ENCODE measurements at regions not wholly inside any gene's neighbourhood (a gene's known extent, or its start where the extent isn't known, plus 50 kb on each side); places are given as distances from the start of the nearest gene placed in this dataset.

GRCh38 chr20:55242853-55243252, 762.5 kb downstream of the CBLN4 start:
- no peak overlapping the region for H3K4me2 ChIP-seq (ENCODE audit: control insufficient read depth, insufficient read depth)
- H4K20me1 ChIP-seq (ENCODE audit: control insufficient read depth, insufficient read depth), result no peaks in the 10 kb centered on the region
- intact Hi-C loops (cut with micrococcal nuclease; ENCODE audit: unreplicated experiment) (no loop called here), in situ Hi-C loops (cut with MboI) (no loop called here)
- H3K27ac ChIP-seq (ENCODE audit: control insufficient read depth, insufficient read depth), result no peak overlapping the region
- no peaks in the 10 kb centered on the region for H3K27me3 ChIP-seq (replicated peaks in 1 of 2; ENCODE audit: control insufficient read depth in 2 of 2, insufficient read depth in 2 of 2, low read length in 1 of 2)
- no TSS peak for BruUV-seq (replicated peaks)
- ChIA-PET CTCF (no interaction called here), SMC1A (ENCODE audit: uncharacterized antibody, unreplicated experiment) (interaction anchor here (0.6 kb wide), 1 partner anchor 674 kb away, joined by 4 read pairs; no protein-coding TSS in a partner anchor), RAD21 (ENCODE audit: unreplicated experiment) (no interaction called here), POLR2A (interaction anchor here (0.6 kb wide), 1 partner anchor 14 kb away, joined by 3 read pairs; no protein-coding TSS in a partner anchor)
- H3K4me1 ChIP-seq (ENCODE audit: control insufficient read depth, insufficient read depth, low read length), result no peaks in the 10 kb centered on the region
- no peak overlapping the region for H3K9ac ChIP-seq (ENCODE audit: control insufficient read depth, insufficient read depth, low read length)
- ATAC-seq (no peak), FAIRE-seq (no peak), DNase-seq (ENCODE audit: low read depth, low spot score) (no peak)
- no peaks in the 10 kb centered on the region; the same call in 2 of the 3 replicates for H3K9me3 ChIP-seq (replicated peaks; ENCODE audit: control insufficient read depth, insufficient read depth, low read length)
- no peak overlapping the region for H2AFZ ChIP-seq (ENCODE audit: control insufficient read depth, low read depth, low read length)
- no peaks in the 10 kb centered on the region for H3K36me3 ChIP-seq (ENCODE audit: control insufficient read depth in 2 of 2, insufficient read depth in 2 of 2, low read length in 1 of 2)
- TF ChIP-seq WRNIP1 (IDR thresholded peaks at IDR 0.05; ENCODE audit: borderline replicate concordance, low read depth, low read length) (no peak), ATF2 (IDR thresholded peaks at IDR 0.05; ENCODE audit: low read length) (no peak), POLR2AphosphoS5 (IDR thresholded peaks at IDR 0.05; ENCODE audit: low read length) (no peak), ZNF217 (IDR thresholded peaks at IDR 0.05) (no peak), MTA3 (IDR thresholded peaks at IDR 0.05; ENCODE audit: borderline replicate concordance, low read length) (no peak), POLR2A (IDR thresholded peaks at IDR 0.05; ENCODE audit: low read depth, low read length) (no peak), FOXM1 (IDR thresholded peaks at IDR 0.05; ENCODE audit: low read depth, low read length) (no peak), USF1 (IDR thresholded peaks at IDR 0.05; ENCODE audit: borderline replicate concordance, extremely low read length, insufficient read depth, low read depth, low read length) (no peak), ZZZ3 (IDR thresholded peaks at IDR 0.05; ENCODE audit: control insufficient read depth, insufficient read length, low read depth) (no peak), CHD4 (IDR thresholded peaks at IDR 0.05) (no peak), EGR1 (IDR thresholded peaks at IDR 0.05; ENCODE audit: borderline replicate concordance in 1 of 2, low read depth in 2 of 2, low read length in 2 of 2) (no peak), NBN (IDR thresholded peaks at IDR 0.05) (no peak)
- no peaks in the 10 kb centered on the region for H3K79me2 ChIP-seq (ENCODE audit: control insufficient read depth, insufficient read depth, low read length)
- no peak overlapping the region for H3K4me3 ChIP-seq

Measured in GM12878 (cell line).